Stimulated activated CD8-positive, alpha-beta memory T cell treated with anti-CD3 and anti-CD28 coated beads, Interleukin-4, amount 100 ng/mL, for 24 hours (primary cell): ENCODE measurements at regions not wholly inside any gene's neighbourhood (a gene's known extent, or its start where the extent isn't known, plus 50 kb on each side); places are given as distances from the start of the nearest gene placed in this dataset.
"Not testable (repeated sequence)": the region's sequence is repeated elsewhere in the genome, so short reads cannot be mapped to it uniquely, and the experiment has no call there.

ENCODE experiments used
- DNase-seq: peaks from one replicate; pipeline ENCODE4 v3.0.0-alpha.2; 2020; ENCODE audit warnings: low read depth

- DNase-seq = no peak
Measured at GRCh38 chr22:48832592-48832991, 995.1 kb downstream of the BRD1 start.

GRCh38 chr22:48829908-48830307, 997.8 kb downstream of the BRD1 start:
- no peak for DNase-seq

GRCh38 chr22:48828688-48829087, 999.0 kb downstream of the BRD1 start:
- DNase-seq = no peak

- DNase-seq = no peak
Measured at GRCh38 chr22:48827904-48828555, 999.6 kb downstream of the BRD1 start.

- no peak for DNase-seq
Measured at GRCh38 chr22:48827268-48827846, 1000.3 kb downstream of the BRD1 start.

GRCh38 chr22:48826546-48826945, 1001.1 kb downstream of the BRD1 start:
- no peak for DNase-seq

- DNase-seq = no peak
Measured at GRCh38 chr22:48825802-48826520, 1001.7 kb downstream of the BRD1 start.

GRCh38 chr22:48824712-48825651, 1002.7 kb downstream of the BRD1 start:
- DNase-seq = no peak

- no peak for DNase-seq
Measured at GRCh38 chr22:48823941-48824340, 1003.7 kb downstream of the BRD1 start.

GRCh38 chr22:48822278-48823233, 1005.1 kb downstream of the BRD1 start:
- DNase-seq = no peak

GRCh38 chr22:48821727-48822126, 1005.9 kb downstream of the BRD1 start:
- no peak for DNase-seq

- DNase-seq = no peak
Measured at GRCh38 chr22:48821346-48821690, 1006.4 kb downstream of the BRD1 start.

- DNase-seq = no peak
Measured at GRCh38 chr22:48820481-48821345, 1007.0 kb downstream of the BRD1 start.

- no peak for DNase-seq
Measured at GRCh38 chr22:48819961-48820360, 1007.7 kb downstream of the BRD1 start.

- DNase-seq = no peak
Measured at GRCh38 chr22:48819232-48819631, 1008.4 kb downstream of the BRD1 start.

- not testable (repeated sequence) for DNase-seq
Measured at GRCh38 chr22:48817491-48817890, 1010.2 kb downstream of the BRD1 start.

GRCh38 chr22:48811885-48812284, 1015.8 kb downstream of the BRD1 start:
- no peak for DNase-seq

- DNase-seq = no peak
Measured at GRCh38 chr22:48808038-48808960, 1019.4 kb downstream of the BRD1 start.

GRCh38 chr22:48807155-48807554, 1020.5 kb downstream of the BRD1 start:
- no peak for DNase-seq
